ENCODE measurements at regions not wholly inside any gene's neighbourhood (a gene's known extent, or its start where the extent isn't known, plus 50 kb on each side); places are given as distances from the start of the nearest gene placed in this dataset.

DNA sequence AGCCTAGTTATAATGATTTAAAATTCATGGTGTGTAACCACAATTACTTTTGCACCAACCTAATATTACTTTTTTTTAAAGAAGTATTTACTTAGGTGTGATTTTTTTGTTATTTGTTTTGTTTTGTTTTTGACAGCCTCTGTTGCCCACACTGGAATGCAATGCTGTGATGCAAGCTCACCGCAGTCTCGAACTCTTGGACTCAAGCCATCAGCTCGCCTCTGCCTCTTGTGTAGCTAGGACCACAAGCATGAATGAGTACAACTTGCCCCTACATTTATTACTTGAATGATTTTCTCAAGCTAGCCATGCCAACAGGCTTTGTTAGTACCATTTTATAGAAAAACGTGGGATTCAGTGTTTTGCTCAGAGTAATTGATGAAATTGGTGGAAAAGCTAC lies 488.8 kb upstream of the CPEB2 start:
- TF ChIP-seq GATA3 (IDR thresholded peaks at IDR 0.05; ENCODE audit: low read depth, low read length) (no peak), GATA2 (IDR thresholded peaks at IDR 0.05; ENCODE audit: low read depth, low read length) (no peak)

Measured in SH-SY5Y (cell line).